H1 (cell line): ENCODE measurements at regions not wholly inside any gene's neighbourhood (a gene's known extent, or its start where the extent isn't known, plus 50 kb on each side); places are given as distances from the start of the nearest gene placed in this dataset.
A peak's percentile ranks its signal among the peaks of the same experiment; 100 is the strongest.

Source experiments
- CTCF ChIA-PET: fragments of 300-600 bp; sonication (Branson Sonifier 250); formaldehyde crosslinking; loops from one replicate; lab custom pipeline; 2021; ENCODE audit not compliant: partially characterized antibody; lab: Charles Lee
- POLR2A ChIA-PET: fragments of 300-600 bp; sonication (Branson Sonifier 250); formaldehyde crosslinking; loops from one replicate; lab custom pipeline; 2021; ENCODE audit warnings: inconsistent platforms; ENCODE audit not compliant: partially characterized antibody; lab: Charles Lee
- DNase-seq, 2 experiments: peaks; one replicate each; pipeline versions ENCODE4 v3.0.0 to v3.0.0-alpha.2; 2010 to 2022; ENCODE audit warnings: low spot score in 2 of 2, low read depth in 1 of 2, mixed read lengths in 1 of 2
- FAIRE-seq: peaks from 2 replicates; lab custom pipeline; 2011; peaks lifted over from hg19 to GRCh38; lab: Jason Lieb, UNC
- H2AFZ ChIP-seq: 2 replicates; pipeline ENCODE4 v1.8.1; 2012; ENCODE audit warnings: low read length, inconsistent platforms
- H2AK5ac ChIP-seq: 2 replicates; pipeline ENCODE4 v1.6.1; 2013; ENCODE audit warnings: low read depth, low read length
- H2BK120ac ChIP-seq: replicated peaks from 2 replicates; pipeline ENCODE3; 2013; ENCODE audit warnings: low read depth, low read length, inconsistent platforms
- H2BK12ac ChIP-seq: 2 replicates; pipeline ENCODE4 v1.6.1; 2013; ENCODE audit warnings: low read depth, low read length
- H2BK15ac ChIP-seq: 2 replicates; pipeline ENCODE4 v1.6.1; 2013; ENCODE audit warnings: low read length
- H2BK20ac ChIP-seq: 2 replicates; pipeline ENCODE4 v1.6.1; 2013; ENCODE audit warnings: low read length
- H2BK5ac ChIP-seq: 2 replicates; pipeline ENCODE4 v1.6.1; 2013; ENCODE audit warnings: low read depth, low read length
- H3K14ac ChIP-seq: 2 replicates; pipeline ENCODE4 v1.6.1; 2013; ENCODE audit warnings: inconsistent platforms; ENCODE audit not compliant: insufficient read length
- H3K18ac ChIP-seq: 2 replicates; pipeline ENCODE4 v1.6.1; 2013; ENCODE audit warnings: low read length; ENCODE audit errors: extremely low read depth
- H3K23ac ChIP-seq: 2 replicates; pipeline ENCODE4 v1.6.1; 2013; ENCODE audit warnings: inconsistent platforms; ENCODE audit not compliant: insufficient read length
- H3K23me2 ChIP-seq: 2 replicates; pipeline ENCODE4 v1.6.1; 2013; ENCODE audit warnings: low read depth, low read length
- H3K27ac ChIP-seq: 2 replicates; pipeline ENCODE4 v1.6.1; 2011; ENCODE audit warnings: low read depth, low read length, inconsistent platforms
- H3K27me3 ChIP-seq, 4 experiments: replicated peaks in 1 of 4; 1 replicate in 1 of 4; 2 replicates in 3 of 4; pipeline versions ENCODE4 v1.6.1 to v1.8.1; 2011 to 2013; ENCODE audit warnings: low read length in 3 of 4, mild to moderate bottlenecking in 3 of 4, inconsistent platforms in 2 of 4, mixed read lengths in 2 of 4, moderate library complexity in 1 of 4; ENCODE audit not compliant: control insufficient read depth in 3 of 4, insufficient read depth in 3 of 4; ENCODE audit errors: extremely low read depth in 1 of 4
- H3K36me3 ChIP-seq, 4 experiments: 2 replicates each; pipeline versions ENCODE4 v1.6.1 to v1.8.1; 2011 to 2013; ENCODE audit warnings: mild to moderate bottlenecking in 4 of 4, low read length in 3 of 4, moderate library complexity in 2 of 4, control low read depth in 1 of 4, inconsistent platforms in 1 of 4; ENCODE audit not compliant: insufficient read depth in 4 of 4, control insufficient read depth in 2 of 4
- H3K4ac ChIP-seq: replicated peaks from 2 replicates; pipeline ENCODE3; 2013; ENCODE audit warnings: low read length, low read depth, mixed read lengths, inconsistent platforms; ENCODE audit not compliant: insufficient read length
- H3K4me1 ChIP-seq, 4 experiments: replicated peaks in 1 of 4; 1 replicate in 1 of 4; 2 replicates in 3 of 4; pipeline versions ENCODE4 v1.6.1 to v1.8.1; 2011 to 2013; ENCODE audit warnings: low read length in 3 of 4, inconsistent platforms in 2 of 4, mixed read lengths in 1 of 4; ENCODE audit not compliant: insufficient read depth in 4 of 4, control insufficient read depth in 3 of 4
- H3K4me2 ChIP-seq, 2 experiments: 2 replicates each; pipeline versions ENCODE4 v1.6.1 to v1.8.1; 2011 to 2013; ENCODE audit warnings: low read depth in 2 of 2, low read length in 2 of 2, control low read depth in 1 of 2, inconsistent platforms in 1 of 2, mild to moderate bottlenecking in 1 of 2; ENCODE audit not compliant: insufficient read depth in 1 of 2
- H3K4me3 ChIP-seq, 4 experiments: fragments of 200-600, 300-600 bp in 1 of 4; sonication (generic), shearing (Covaris generic), sonication (Bioruptor Twin) in 1 of 4; 2 replicates each; pipeline versions ENCODE4 v1.5.1 to v1.8.1; 2011 to 2016; ENCODE audit warnings: low read length in 4 of 4, low read depth in 3 of 4, control low read depth in 2 of 4, inconsistent platforms in 2 of 4, mild to moderate bottlenecking in 2 of 4, mixed read lengths in 1 of 4, moderate library complexity in 1 of 4; ENCODE audit not compliant: insufficient read depth in 2 of 4; ENCODE audit errors: extremely low read depth in 1 of 4
- H3K56ac ChIP-seq: replicated peaks from 2 replicates; pipeline ENCODE3; 2013; ENCODE audit warnings: low read depth, mild to moderate bottlenecking, mixed read lengths, low read length, inconsistent platforms; ENCODE audit not compliant: insufficient read length
- H3K79me1 ChIP-seq: 2 replicates; pipeline ENCODE4 v1.6.1; 2013; ENCODE audit warnings: low read depth, low read length, control low read depth
- H3K79me2 ChIP-seq, 2 experiments: 2 replicates each; pipeline versions ENCODE4 v1.6.1 to v1.8.1; 2012 to 2013; ENCODE audit warnings: low read length in 2 of 2, mild to moderate bottlenecking in 2 of 2, inconsistent platforms in 1 of 2; ENCODE audit not compliant: insufficient read depth in 2 of 2, control insufficient read depth in 1 of 2
- H3K9ac ChIP-seq, 4 experiments: replicated peaks in 1 of 4; 1 replicate in 1 of 4; 2 replicates in 3 of 4; pipeline versions ENCODE4 v1.6.1 to v1.8.1; 2011 to 2013; ENCODE audit warnings: low read depth in 3 of 4, low read length in 3 of 4, control low read depth in 2 of 4, mild to moderate bottlenecking in 2 of 4, moderate library complexity in 2 of 4, inconsistent platforms in 1 of 4; ENCODE audit errors: extremely low read depth in 1 of 4
- H3K9me3 ChIP-seq, 2 experiments: 2 replicates each; pipeline versions ENCODE4 v1.6.1 to v1.8.1; 2012 to 2013; ENCODE audit warnings: mild to moderate bottlenecking in 2 of 2, moderate library complexity in 2 of 2, control low read depth in 1 of 2, inconsistent platforms in 1 of 2, low read depth in 1 of 2, low read length in 1 of 2, mixed read lengths in 1 of 2; ENCODE audit not compliant: insufficient read depth in 2 of 2
- H4K20me1 ChIP-seq, 2 experiments: replicated peaks in 1 of 2; 2 replicates each; pipeline versions ENCODE3 to v1.8.1; 2011 to 2013; ENCODE audit warnings: inconsistent platforms in 2 of 2, low read length in 2 of 2, mild to moderate bottlenecking in 1 of 2; ENCODE audit not compliant: insufficient read depth in 2 of 2, control insufficient read depth in 1 of 2
- H4K5ac ChIP-seq: 2 replicates; pipeline ENCODE4 v1.6.1; 2013; ENCODE audit warnings: low read length, low read depth, mixed read lengths, inconsistent platforms; ENCODE audit not compliant: insufficient read length
- H4K8ac ChIP-seq: 2 replicates; pipeline ENCODE4 v1.8.0; 2013; ENCODE audit warnings: mild to moderate bottlenecking, moderate library complexity, low read length, inconsistent platforms; ENCODE audit not compliant: insufficient read depth; ENCODE audit errors: extremely low read depth
- H4K91ac ChIP-seq: replicated peaks from 2 replicates; pipeline ENCODE3; 2013; ENCODE audit warnings: low read length, mixed read lengths, inconsistent platforms; ENCODE audit not compliant: insufficient read length
- CEBPB ChIP-seq: IDR thresholded peaks from 2 replicates; pipeline ENCODE4 v1.6.1; 2012; ENCODE audit warnings: low read depth, low read length
- SP1 ChIP-seq: IDR thresholded peaks from 2 replicates; pipeline ENCODE4 v1.6.1; 2011; ENCODE audit warnings: low read depth, low read length

DNA sequence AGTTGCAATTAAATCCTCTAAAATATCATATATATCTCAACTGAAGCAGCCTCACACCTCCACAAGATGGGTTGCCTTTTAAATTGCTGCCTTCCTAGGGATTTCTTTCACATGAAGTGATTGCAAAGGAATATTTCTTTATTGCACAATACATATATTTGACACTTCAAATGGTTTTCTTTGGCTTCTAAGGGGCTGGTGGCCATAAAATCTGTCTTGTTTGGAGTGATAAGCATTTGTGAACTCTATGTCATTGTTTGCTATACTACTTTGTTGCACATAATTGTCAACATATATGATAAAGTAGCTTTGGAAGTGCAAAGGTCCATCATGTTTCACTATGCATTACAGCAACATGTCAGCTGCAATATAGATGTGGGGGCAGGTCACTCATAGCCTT is 2380.9 kb downstream of the PCDH9 start:
- H4K20me1 ChIP-seq: no peaks in the 10 kb centered on the region
- no peak overlapping the region for H2BK120ac ChIP-seq
- POLR2A ChIA-PET: no interaction called here
- no peak overlapping the region for H3K27ac ChIP-seq
- no peak overlapping the region for H3K23ac ChIP-seq
- H4K8ac ChIP-seq: no peak overlapping the region
- no peak overlapping the region for H3K14ac ChIP-seq
- no peaks in the 10 kb centered on the region for H3K79me2 ChIP-seq
- no peaks in the 10 kb centered on the region for H3K27me3 ChIP-seq
- H2AFZ ChIP-seq: no peak overlapping the region
- no peaks in the 10 kb centered on the region for H3K9me3 ChIP-seq
- H3K4ac ChIP-seq: no peak overlapping the region
- no peak overlapping the region for H3K4me3 ChIP-seq
- CTCF ChIA-PET: interaction anchor here (0.6 to 0.7 kb wide), 2 partner anchors 977 to 1563 kb away, joined by 3 to 4 read pairs; no protein-coding TSS in a partner anchor
- H3K56ac ChIP-seq: no peak overlapping the region
- no peak overlapping the region for H3K4me2 ChIP-seq
- H3K9ac ChIP-seq: no peak overlapping the region
- no peak overlapping the region for H2BK5ac ChIP-seq
- H2BK12ac ChIP-seq: no peak overlapping the region
- no peak overlapping the region for H3K18ac ChIP-seq
- H2BK15ac ChIP-seq: no peak overlapping the region
- no peaks in the 10 kb centered on the region for H3K23me2 ChIP-seq
- H2BK20ac ChIP-seq: no peak overlapping the region
- H4K5ac ChIP-seq: no peak overlapping the region
- FAIRE-seq: no peak
- no peak for DNase-seq
- H2AK5ac ChIP-seq: no peak overlapping the region
- no peaks in the 10 kb centered on the region for H3K36me3 ChIP-seq
- 0 out of 7 replicates have a peak, but pooled peaks cover 0 to 2% (median 0%) of the 10 kb centered on the region in 4 experiments for H3K4me1 ChIP-seq
- TF ChIP-seq CEBPB: peak; percentile 35; the same call in 1 of the 2 replicates
- TF ChIP-seq SP1: no peak
- no peak overlapping the region for H4K91ac ChIP-seq
- no peaks in the 10 kb centered on the region for H3K79me1 ChIP-seq
